ENCODE measurements at regions not wholly inside any gene's neighbourhood (a gene's known extent, or its start where the extent isn't known, plus 50 kb on each side); places are given as distances from the start of the nearest gene placed in this dataset.

- no peak for TF ChIP-seq CERS6 (CRISPR knock-in tag; IDR thresholded peaks at IDR 0.05)
- no peak for TF ChIP-seq MED1 (CRISPR knock-in tag; IDR thresholded peaks at IDR 0.05)
- TF ChIP-seq ZNF674 (CRISPR knock-in tag; IDR thresholded peaks at IDR 0.05; ENCODE audit: low read depth): no peak
- no peak for TF ChIP-seq SIN3B (IDR thresholded peaks at IDR 0.05; ENCODE audit: low read length)
- TF ChIP-seq ZNF17 (CRISPR knock-in tag; IDR thresholded peaks at IDR 0.05): no peak
Observed at GRCh38 chr13:59360916-59361315, 802.8 kb downstream of the DIAPH3 start (continued).

GRCh38 chr13:59363313-59363712 is 800.4 kb downstream of the DIAPH3 start:
- H3K4me2 ChIP-seq (ENCODE audit: low read depth, low read length): no peak overlapping the region
- no peaks in the 10 kb centered on the region for H3K9me3 ChIP-seq (ENCODE audit: low read length)
- intact Hi-C loops (cut with micrococcal nuclease; ENCODE audit: unreplicated experiment) (no loop called here), in situ Hi-C loops (cut with HindIII; ENCODE audit: extremely low pct_ligation_motif_present, low pct_unique_long_range_greater_than_20kb) (no loop called here)
- no peak overlapping the region for H2AFZ ChIP-seq (ENCODE audit: low read length)
- H3K79me2 ChIP-seq (ENCODE audit: insufficient read depth, low read length): no peaks in the 10 kb centered on the region
- ATAC-seq (no peak), DNase-seq (ENCODE audit: low spot score) (no peak), FAIRE-seq (no peak)
- POLR2A ChIA-PET: no interaction called here
- WGBS (ENCODE audit: low lambda C conversion rate): 6% methylated on average over 3 of the region's 3 CpGs
- no peaks in the 10 kb centered on the region for H3K36me3 ChIP-seq (replicated peaks in 1 of 2; ENCODE audit: control insufficient read depth in 1 of 2, insufficient read depth in 2 of 2, low read length in 2 of 2)
- H3K27me3 ChIP-seq (ENCODE audit: control insufficient read depth in 1 of 2, insufficient read depth in 2 of 2, low read length in 2 of 2): no peaks in the 10 kb centered on the region
- no TSS peak for BruUV-seq (replicated peaks)
- no peaks in the 10 kb centered on the region for H3K4me1 ChIP-seq (ENCODE audit: insufficient read depth, low read length)
- H3K27ac ChIP-seq (ENCODE audit: extremely low read length, insufficient read depth, low read length): no peak overlapping the region
- no peak overlapping the region for H3K9ac ChIP-seq (ENCODE audit: insufficient read depth, low read depth, low read length)
- H3K4me3 ChIP-seq (replicated peaks in 1 of 3; ENCODE audit: insufficient read depth in 1 of 3, low read depth in 2 of 3, low read length in 3 of 3): no peak overlapping the region
- CTCF ChIA-PET (ENCODE audit: low intra/inter-chr PET ratio, low total read pairs): no interaction called here
- no peaks in the 10 kb centered on the region for H4K20me1 ChIP-seq (ENCODE audit: insufficient read depth, low read length)
- no peak for TF ChIP-seq ARHGAP35 (CRISPR knock-in tag; IDR thresholded peaks at IDR 0.05; ENCODE audit: borderline replicate concordance)
- TF ChIP-seq ZNF589 (CRISPR knock-in tag; conservative IDR thresholded peaks at IDR 0.05): no peak
- no peak for TF ChIP-seq ZNF605 (CRISPR knock-in tag; IDR thresholded peaks at IDR 0.05)
- no peak for TF ChIP-seq E2F1 (CRISPR knock-in tag; IDR thresholded peaks at IDR 0.05)
- TF ChIP-seq ZNF451 (CRISPR knock-in tag; IDR thresholded peaks at IDR 0.05): no peak
- TF ChIP-seq KLF6 (CRISPR knock-in tag; IDR thresholded peaks at IDR 0.05): no peak
- TF ChIP-seq SALL1 (CRISPR knock-in tag; IDR thresholded peaks at IDR 0.05): no peak
- no peak for TF ChIP-seq ZNF563 (CRISPR knock-in tag; IDR thresholded peaks at IDR 0.05)
- no peak for TF ChIP-seq ZHX2 (IDR thresholded peaks at IDR 0.05; ENCODE audit: low read depth)
- no peak for TF ChIP-seq ZHX2 (CRISPR knock-in tag; IDR thresholded peaks at IDR 0.05; ENCODE audit: borderline replicate concordance)
- TF ChIP-seq NAIF1 (CRISPR knock-in tag; IDR thresholded peaks at IDR 0.05; ENCODE audit: borderline replicate concordance): no peak
- TF ChIP-seq SOX6 (IDR thresholded peaks at IDR 0.05): no peak
- no peak for TF ChIP-seq SOX6 (CRISPR knock-in tag; IDR thresholded peaks at IDR 0.05)
- no peak for TF ChIP-seq ASH2L (IDR thresholded peaks at IDR 0.05; ENCODE audit: insufficient read length, low read depth, low read length)

Data from HepG2 (cell line).